Effector CD4-positive, alpha-beta T cell (primary cell): ENCODE measurements at regions not wholly inside any gene's neighbourhood (a gene's known extent, or its start where the extent isn't known, plus 50 kb on each side); places are given as distances from the start of the nearest gene placed in this dataset.
"Not testable (repeated sequence)": the region's sequence is repeated elsewhere in the genome, so short reads cannot be mapped to it uniquely, and the experiment has no call there.

ENCODE experiments used
- DNase-seq: peaks from one replicate; pipeline ENCODE4 v3.0.0-alpha.2; 2020

GRCh38 chr13:22789916-22790315 is 390.9 kb upstream of the SGCG start:
- no peak for DNase-seq

GRCh38 chr13:22793598-22794134 is 387.1 kb upstream of the SGCG start:
- DNase-seq = no peak

- no peak for DNase-seq
Observed at GRCh38 chr13:22800526-22801401, 380.0 kb upstream of the SGCG start.

- DNase-seq = no peak
Observed at GRCh38 chr13:22801402-22802003, 379.3 kb upstream of the SGCG start.

GRCh38 chr13:22812793-22813192 is 368.0 kb upstream of the SGCG start:
- no peak for DNase-seq

GRCh38 chr13:22813531-22814377 is 367.0 kb upstream of the SGCG start:
- not testable (repeated sequence) for DNase-seq

- not testable (repeated sequence) for DNase-seq
Observed at GRCh38 chr13:22814433-22814832, 366.3 kb upstream of the SGCG start.

- DNase-seq = no peak
Observed at GRCh38 chr13:22821589-22821988, 359.2 kb upstream of the SGCG start.

- no peak for DNase-seq
Observed at GRCh38 chr13:22825186-22825585, 355.6 kb upstream of the SGCG start.

- no peak for DNase-seq
Observed at GRCh38 chr13:22828081-22828480, 352.7 kb upstream of the SGCG start.

- no peak for DNase-seq
Observed at GRCh38 chr13:22836475-22836874, 344.3 kb upstream of the SGCG start.

- DNase-seq = no peak
Observed at GRCh38 chr13:22837980-22838647, 342.7 kb upstream of the SGCG start.

- DNase-seq = no peak
Observed at GRCh38 chr13:22839603-22840530, 340.9 kb upstream of the SGCG start.

- no peak for DNase-seq
Observed at GRCh38 chr13:22846551-22846950, 334.2 kb upstream of the SGCG start.

- no peak for DNase-seq
Observed at GRCh38 chr13:22848539-22849052, 332.2 kb upstream of the SGCG start.

GRCh38 chr13:22855926-22856325 is 324.9 kb upstream of the SGCG start:
- DNase-seq = no peak

- not testable (repeated sequence) for DNase-seq
Observed at GRCh38 chr13:22858980-22859379, 321.8 kb upstream of the SGCG start.

GRCh38 chr13:22859411-22859810 is 321.4 kb upstream of the SGCG start:
- DNase-seq = not testable (repeated sequence)

GRCh38 chr13:22861958-22862466 is 318.8 kb upstream of the SGCG start:
- DNase-seq = no peak

- no peak for DNase-seq
Observed at GRCh38 chr13:22862478-22862877, 318.3 kb upstream of the SGCG start.

GRCh38 chr13:22866221-22866620 is 314.6 kb upstream of the SGCG start:
- no peak for DNase-seq
